Neural progenitor cell (in vitro differentiated cells): ENCODE measurements at regions not wholly inside any gene's neighbourhood (a gene's known extent, or its start where the extent isn't known, plus 50 kb on each side); places are given as distances from the start of the nearest gene placed in this dataset.

Source experiments
- EZH2 ChIP-seq: fragments of 200-600 bp; sonication (generic); IDR thresholded peaks from 2 replicates; pipeline ENCODE4 v1.6.1; 2017; ENCODE audit warnings: antibody characterized with exemption, mild to moderate bottlenecking, moderate library complexity
- TF ChIP-seq, protein P1 (sequence below): fragments of 200-600 bp; sonication (generic); IDR thresholded peaks from 2 replicates; pipeline ENCODE4 v1.5.1; 2017; ENCODE audit warnings: antibody characterized with exemption, mild to moderate bottlenecking

DNA sequence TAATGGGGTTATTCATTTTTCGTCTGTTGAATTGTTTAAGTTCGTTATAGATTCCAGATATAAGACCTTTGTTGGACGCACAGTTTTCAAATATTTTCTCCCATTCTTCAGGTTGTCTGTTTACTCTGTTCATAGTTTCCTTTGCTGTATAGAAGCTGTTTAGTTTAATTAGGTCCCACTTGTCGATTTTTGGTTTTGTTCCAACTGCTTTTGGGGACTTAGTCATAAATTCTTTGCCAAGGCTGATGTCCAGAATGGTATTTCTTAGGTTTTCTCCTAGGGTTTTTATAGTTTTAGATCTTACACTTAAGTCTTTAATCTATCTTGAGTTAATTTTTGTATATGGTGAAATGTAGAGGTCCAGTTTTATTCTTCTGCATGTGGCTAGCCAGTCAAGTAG lies 58.9 kb upstream of the ZNF280D start:
- TF ChIP-seq, protein P1, sequence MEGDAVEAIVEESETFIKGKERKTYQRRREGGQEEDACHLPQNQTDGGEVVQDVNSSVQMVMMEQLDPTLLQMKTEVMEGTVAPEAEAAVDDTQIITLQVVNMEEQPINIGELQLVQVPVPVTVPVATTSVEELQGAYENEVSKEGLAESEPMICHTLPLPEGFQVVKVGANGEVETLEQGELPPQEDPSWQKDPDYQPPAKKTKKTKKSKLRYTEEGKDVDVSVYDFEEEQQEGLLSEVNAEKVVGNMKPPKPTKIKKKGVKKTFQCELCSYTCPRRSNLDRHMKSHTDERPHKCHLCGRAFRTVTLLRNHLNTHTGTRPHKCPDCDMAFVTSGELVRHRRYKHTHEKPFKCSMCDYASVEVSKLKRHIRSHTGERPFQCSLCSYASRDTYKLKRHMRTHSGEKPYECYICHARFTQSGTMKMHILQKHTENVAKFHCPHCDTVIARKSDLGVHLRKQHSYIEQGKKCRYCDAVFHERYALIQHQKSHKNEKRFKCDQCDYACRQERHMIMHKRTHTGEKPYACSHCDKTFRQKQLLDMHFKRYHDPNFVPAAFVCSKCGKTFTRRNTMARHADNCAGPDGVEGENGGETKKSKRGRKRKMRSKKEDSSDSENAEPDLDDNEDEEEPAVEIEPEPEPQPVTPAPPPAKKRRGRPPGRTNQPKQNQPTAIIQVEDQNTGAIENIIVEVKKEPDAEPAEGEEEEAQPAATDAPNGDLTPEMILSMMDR = no peak
- no peak for TF ChIP-seq EZH2
